GM18951 (cell line): ENCODE measurements at regions not wholly inside any gene's neighbourhood (a gene's known extent, or its start where the extent isn't known, plus 50 kb on each side); places are given as distances from the start of the nearest gene placed in this dataset.

Experiments
- POLR2A ChIP-seq: IDR thresholded peaks from 4 replicates; pipeline ENCODE4 v1.6.1; 2011; ENCODE audit warnings: mild to moderate bottlenecking; ENCODE audit not compliant: insufficient read length, insufficient read depth; ENCODE audit errors: extremely low read depth
- in situ Hi-C: fragments of 300-500 bp; cut with MboI; formaldehyde crosslinking; loops from one replicate; pipeline ENCODE4 v1.12.0; 2022; ENCODE audit warnings: low sequenced_read_pairs, mixed read lengths, inconsistent platforms; ENCODE audit not compliant: unreplicated experiment

DNA sequence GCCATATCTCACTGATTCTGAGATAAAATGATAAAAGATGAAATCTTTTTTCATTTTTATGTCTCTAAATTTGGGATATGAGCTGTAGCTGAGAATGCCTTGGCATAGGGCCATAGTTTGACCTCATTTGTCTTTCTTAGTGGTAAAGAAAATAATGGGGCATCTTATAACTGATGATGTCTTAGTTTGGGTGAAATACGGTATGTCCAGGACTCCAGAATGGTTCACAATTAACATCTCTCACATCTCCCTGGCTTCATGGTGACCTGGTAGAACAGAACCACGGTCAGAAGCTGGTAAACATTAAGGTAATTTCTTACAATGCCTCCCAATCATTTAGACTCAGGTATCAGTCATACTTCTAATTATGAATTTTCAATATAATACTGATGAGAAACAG is 250.8 kb downstream of the MAT2B start:
- in situ Hi-C loops = no loop called here
- no peak for TF ChIP-seq POLR2A

DNA sequence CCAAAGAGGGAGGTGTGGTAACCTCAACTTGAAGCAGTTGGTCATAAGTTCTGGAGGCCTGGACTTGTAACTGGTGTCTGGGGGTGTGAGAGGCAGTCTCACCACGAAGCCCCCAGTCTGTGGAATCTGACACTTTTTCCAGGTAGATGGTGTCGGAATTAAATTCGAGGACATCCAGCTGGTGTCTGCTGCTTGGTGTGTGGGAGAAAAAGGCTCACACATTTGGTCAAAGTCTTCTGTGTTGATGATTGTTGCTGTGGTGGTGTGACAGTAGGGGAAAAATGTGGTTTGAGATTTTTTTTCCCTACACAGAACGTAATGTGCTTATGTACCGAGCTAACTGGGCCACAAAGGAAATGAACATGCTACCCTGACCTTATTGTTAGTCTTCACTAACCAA is 251.9 kb downstream of the MAT2B start:
- in situ Hi-C loops = no loop called here

GRCh38 chr5:163758283-163758711 is 252.9 kb downstream of the MAT2B start:
- in situ Hi-C loops = no loop called here
- no peak for TF ChIP-seq POLR2A

More for the DNA sequence above, 251.9 kb downstream of the MAT2B start:
- TF ChIP-seq POLR2A = no peak

DNA sequence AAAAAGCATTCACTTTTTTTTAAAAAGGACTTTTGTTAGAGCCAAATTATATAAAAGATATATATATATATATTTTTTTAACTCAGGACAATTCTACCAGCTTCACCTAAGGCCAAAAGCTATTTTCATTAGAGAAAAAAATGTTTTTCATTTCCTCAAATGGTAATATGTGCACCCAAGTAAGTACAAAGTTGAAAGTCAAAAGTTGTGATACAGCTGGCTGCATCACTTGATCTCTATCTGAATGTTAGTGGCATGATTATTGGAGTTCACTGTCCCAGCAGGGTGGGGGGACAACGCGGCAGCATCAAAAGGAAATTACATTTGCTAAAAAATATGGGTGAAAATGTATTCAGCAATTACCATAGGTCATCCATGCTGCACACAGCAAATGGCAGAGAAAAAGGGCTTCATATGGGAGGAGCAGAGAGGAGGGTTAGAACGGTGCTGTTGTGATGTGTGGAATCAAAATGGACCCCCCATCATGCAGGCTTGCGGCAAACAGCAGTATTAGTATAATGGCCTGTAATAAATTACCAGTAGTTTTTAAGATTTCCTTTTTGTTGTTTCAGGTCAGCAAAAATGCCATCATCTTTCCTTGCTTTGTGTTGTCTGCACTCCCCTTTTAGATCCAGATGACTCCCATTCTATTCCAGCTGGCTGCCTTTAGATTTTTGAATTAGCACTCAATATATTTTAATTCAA is 253.7 kb downstream of the MAT2B start:
- TF ChIP-seq POLR2A = no peak
- in situ Hi-C loops = no loop called here

- in situ Hi-C loops = no loop called here
- no peak for TF ChIP-seq POLR2A
Observed at GRCh38 chr5:163760498-163760897, 255.1 kb downstream of the MAT2B start.

GRCh38 chr5:163766936-163767670 is 261.7 kb downstream of the MAT2B start:
- no peak for TF ChIP-seq POLR2A
- in situ Hi-C loops = no loop called here

- TF ChIP-seq POLR2A = no peak
- in situ Hi-C loops = no loop called here
Observed at GRCh38 chr5:163770625-163771024, 265.2 kb downstream of the MAT2B start.

DNA sequence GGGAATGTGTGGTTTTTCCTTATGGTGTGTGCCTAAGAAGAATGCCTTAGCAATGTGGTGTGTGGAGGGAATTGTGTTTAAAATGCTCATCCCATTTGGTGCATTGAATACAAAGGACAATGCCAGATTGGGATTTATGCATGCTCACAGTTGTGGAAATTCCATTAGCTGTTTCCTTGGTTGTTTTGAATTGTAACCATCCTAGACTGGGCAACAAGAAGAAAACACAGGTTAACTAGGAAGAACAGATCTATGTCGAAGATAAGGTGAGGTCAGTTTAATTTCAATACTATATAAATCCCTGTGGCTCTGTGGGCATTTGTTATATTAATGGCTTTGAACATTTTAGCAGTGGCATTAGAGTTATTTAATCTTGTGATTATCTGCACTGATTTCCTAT is 266.8 kb downstream of the MAT2B start:
- TF ChIP-seq POLR2A = no peak
- in situ Hi-C loops = no loop called here

DNA sequence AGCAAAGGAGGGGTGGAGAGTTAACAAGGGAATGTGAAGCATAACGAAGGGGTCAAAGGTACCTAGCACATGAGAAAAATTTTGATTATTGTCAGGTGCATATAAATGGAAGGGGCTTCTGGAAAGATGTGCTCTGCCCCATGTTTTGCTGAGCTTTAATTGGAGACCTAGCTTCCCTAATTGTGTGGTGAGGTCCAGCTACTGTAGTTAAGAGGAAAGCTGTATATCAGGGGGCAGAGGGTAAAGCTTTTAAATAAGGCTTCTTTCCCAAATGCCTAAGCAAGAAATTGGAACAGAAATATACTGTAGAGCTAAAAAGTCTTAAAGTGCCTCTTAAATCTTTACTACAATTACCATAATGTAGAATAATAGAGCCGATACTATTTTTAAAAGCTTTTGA is 267.2 kb downstream of the MAT2B start:
- in situ Hi-C loops = no loop called here
- TF ChIP-seq POLR2A = no peak

DNA sequence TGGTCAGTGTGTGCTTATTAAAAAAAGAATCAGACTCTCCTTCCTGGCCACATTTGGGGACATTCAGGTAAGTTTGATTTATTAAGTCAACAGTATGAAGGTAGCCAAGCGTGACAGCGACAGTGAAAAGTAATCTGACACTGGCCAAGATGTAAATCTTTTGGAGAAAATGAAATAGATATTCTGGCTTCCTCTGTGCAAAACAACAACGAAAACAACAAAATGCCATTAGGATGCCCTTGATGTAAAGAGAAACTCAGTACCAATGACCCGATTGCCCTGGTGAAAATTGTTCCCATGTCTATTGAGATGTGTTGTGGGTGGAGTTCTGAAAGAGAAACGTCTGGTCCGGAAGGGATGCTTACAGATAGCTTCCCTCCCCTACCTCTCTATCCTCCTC is 267.8 kb downstream of the MAT2B start:
- TF ChIP-seq POLR2A = no peak
- in situ Hi-C loops = no loop called here

DNA sequence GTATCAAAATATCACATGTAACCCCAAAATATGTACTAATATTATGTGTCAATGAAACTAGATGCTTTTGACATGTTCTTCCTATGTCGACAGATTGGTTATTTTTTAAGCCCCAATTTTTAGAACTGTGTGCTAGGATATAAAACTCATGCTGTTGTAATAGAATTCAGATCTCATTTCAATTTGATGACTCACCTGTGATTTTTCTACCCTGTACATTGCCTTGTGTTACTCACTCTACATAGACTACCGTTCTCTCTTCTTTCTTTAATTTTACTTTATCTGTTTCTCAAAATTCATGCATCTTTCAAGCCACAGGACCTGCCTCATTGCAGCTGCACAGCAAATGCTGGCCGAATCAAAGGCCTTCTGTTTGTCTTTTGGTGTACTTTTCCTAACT is 284.5 kb downstream of the MAT2B start:
- in situ Hi-C loops = no loop called here
- TF ChIP-seq POLR2A = no peak

- in situ Hi-C loops = no loop called here
- no peak for TF ChIP-seq POLR2A
Observed at GRCh38 chr5:163790497-163790896, 285.1 kb downstream of the MAT2B start.

DNA sequence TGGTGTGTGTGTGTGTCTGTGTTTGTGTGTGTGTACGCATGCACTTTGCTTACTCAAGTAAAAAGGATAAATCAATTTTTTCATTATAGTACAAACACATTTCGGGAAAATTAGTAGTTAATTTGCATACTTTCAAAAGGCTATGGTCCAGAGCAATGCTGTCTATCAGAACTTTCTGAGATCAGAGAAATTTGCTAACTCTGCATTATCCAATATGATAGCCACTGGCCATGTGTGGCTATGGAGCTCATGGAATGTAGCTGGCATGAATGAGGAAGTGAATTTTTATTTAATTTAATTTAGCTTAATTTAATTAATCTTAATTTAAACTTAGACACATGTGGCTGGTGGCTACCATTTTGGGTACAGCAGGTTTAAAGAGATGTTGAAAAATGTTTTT is 289.6 kb downstream of the MAT2B start:
- in situ Hi-C loops = no loop called here
- TF ChIP-seq POLR2A = no peak

GRCh38 chr5:163807781-163808180 is 302.4 kb downstream of the MAT2B start:
- in situ Hi-C loops = no loop called here
- TF ChIP-seq POLR2A = no peak

DNA sequence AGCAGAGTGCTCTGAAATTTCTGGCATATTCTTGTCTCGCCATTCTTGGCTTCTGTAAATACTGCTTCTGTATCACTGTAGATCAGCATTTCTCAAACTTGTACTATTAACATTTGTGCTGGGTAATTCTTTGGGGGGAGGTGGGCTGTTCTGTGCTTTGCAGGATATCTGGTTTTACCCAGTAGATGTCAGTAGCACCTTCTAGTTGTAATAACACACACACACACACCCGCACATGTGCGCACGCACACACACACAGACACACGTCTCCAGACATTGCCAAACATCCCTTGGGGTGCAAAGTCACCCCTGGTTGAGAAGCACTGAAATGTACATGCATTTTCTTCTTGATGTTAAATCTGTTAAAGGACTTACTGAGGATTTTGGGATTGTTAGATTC is 304.1 kb downstream of the MAT2B start:
- in situ Hi-C loops = no loop called here
- TF ChIP-seq POLR2A = no peak

- no peak for TF ChIP-seq POLR2A
- in situ Hi-C loops = no loop called here
Observed at GRCh38 chr5:163813900-163814299, 308.5 kb downstream of the MAT2B start.
